Thyroid gland (tissue), 4 donors: ENCODE measurements at regions not wholly inside any gene's neighbourhood (a gene's known extent, or its start where the extent isn't known, plus 50 kb on each side); places are given as distances from the start of the nearest gene placed in this dataset.

Experiments used
- CTCF ChIP-seq, 6 experiments: fragments of 200-600 bp in 3 of 6; fragments of 450-650 bp in 3 of 6; sonication (generic) in 3 of 6; IDR thresholded peaks; one replicate each; pipeline ENCODE4 v1.5.1; 2016 to 2019; ENCODE audit warnings: antibody characterized with exemption in 6 of 6, mild to moderate bottlenecking in 2 of 6, inconsistent platforms in 1 of 6, moderate library complexity in 1 of 6
- POLR2A ChIP-seq, 2 donors: fragments of 450-650 bp; IDR thresholded peaks; one replicate each; pipeline ENCODE4 v1.6.1; 2017; ENCODE audit warnings: antibody characterized with exemption in 2 of 2, mild to moderate bottlenecking in 2 of 2, moderate library complexity in 1 of 2

GRCh38 chr1:209490013-209490412 is 93.5 kb upstream of the CAMK1G start:
- peak in 3 of 6 experiments; percentile 41 to 53 (median 47) for TF ChIP-seq CTCF (IDR thresholded peaks at IDR 0.05)
- no peak for TF ChIP-seq POLR2A (IDR thresholded peaks at IDR 0.05)
